Kidney (tissue), 13 donors: ENCODE measurements at regions not wholly inside any gene's neighbourhood (a gene's known extent, or its start where the extent isn't known, plus 50 kb on each side); places are given as distances from the start of the nearest gene placed in this dataset.

Experiments
- DNase-seq, 5 donors: peaks; one replicate each; pipeline ENCODE4 v3.0.0-alpha.2; 2013 to 2020
- FAIRE-seq: peaks from 2 replicates; lab custom pipeline; 2012; peaks lifted over from hg19 to GRCh38; lab: Jason Lieb, UNC
- H3K27ac ChIP-seq, 2 donors: one replicate each; pipeline ENCODE4 v1.7.0; 2013; ENCODE audit warnings: low read depth in 2 of 2, low read length in 2 of 2, inconsistent platforms in 1 of 2
- H3K27me3 ChIP-seq: one replicate; pipeline ENCODE4 v1.7.1; 2013; ENCODE audit warnings: low read length, inconsistent platforms; ENCODE audit not compliant: control insufficient read depth, insufficient read depth
- H3K36me3 ChIP-seq, 3 donors: one replicate each; pipeline versions ENCODE4 v1.7.0 to v1.7.1; 2013; ENCODE audit warnings: low read length in 3 of 3, control low read depth in 1 of 3, inconsistent platforms in 1 of 3; ENCODE audit not compliant: insufficient read depth in 3 of 3, control insufficient read depth in 2 of 3
- H3K4me1 ChIP-seq, 3 donors: one replicate each; pipeline versions ENCODE4 v1.7.0 to v1.7.1; 2013; ENCODE audit warnings: low read length in 3 of 3, inconsistent platforms in 1 of 3, low read depth in 1 of 3; ENCODE audit not compliant: control insufficient read depth in 2 of 3, insufficient read depth in 2 of 3
- H3K4me3 ChIP-seq, 3 donors: one replicate each; pipeline versions ENCODE4 v1.7.0 to v1.8.1; 2013; ENCODE audit warnings: low read length in 3 of 3, control low read depth in 1 of 3, inconsistent platforms in 1 of 3
- H3K9ac ChIP-seq, 3 donors: one replicate each; pipeline versions ENCODE4 v1.7.0 to v1.7.1; 2013; ENCODE audit warnings: low read length in 3 of 3, control low read depth in 1 of 3, inconsistent platforms in 1 of 3
- H3K9me3 ChIP-seq, 3 donors: one replicate each; pipeline versions ENCODE4 v1.7.0 to v1.7.1; 2013; ENCODE audit warnings: low read length in 3 of 3, control low read depth in 1 of 3, inconsistent platforms in 1 of 3; ENCODE audit not compliant: control insufficient read depth in 2 of 3, insufficient read depth in 1 of 3
- CTCF ChIP-seq: IDR thresholded peaks from 3 replicates; pipeline ENCODE4 v1.5.1; 2012; ENCODE audit warnings: mild to moderate bottlenecking, moderate library complexity, borderline replicate concordance; ENCODE audit not compliant: insufficient read depth; ENCODE audit errors: extremely low read depth
- intact Hi-C: fragments of 100-400 bp; cut with DNase I; formaldehyde crosslinking; loops from one replicate; pipeline ENCODE4 v1.11.1; 2022
- donor health status: control.
- donor health status: control.
- donor health status: control.
- donor health status: control.
- donor health status: control.
- donor health status: DM: yes; HTN: yes; CAD: no.
- donor health status: Normal renal cell carcinoma (clear cell type).

GRCh38 chr16:72657791-72658190 is 390.1 kb downstream of the ZFHX3 start:
- no peak for FAIRE-seq
- intact Hi-C loops: no loop called here

GRCh38 chr16:72657164-72657563 is 390.8 kb downstream of the ZFHX3 start:
- Histone ChIP-seq H3K27ac (no peak overlapping the region), H3K4me3 (no peak overlapping the region), H3K27me3 (no peaks in the 10 kb centered on the region), H3K4me1 (no peaks in the 10 kb centered on the region), H3K36me3 (no peaks in the 10 kb centered on the region), H3K9ac (no peak overlapping the region), H3K9me3 (no peaks in the 10 kb centered on the region)
- intact Hi-C loops: no loop called here
- DNase-seq (no peak), FAIRE-seq (no peak)
- TF ChIP-seq CTCF: no peak

More at GRCh38 chr16:72657791-72658190, 390.1 kb downstream of the ZFHX3 start:
- Histone ChIP-seq H3K27me3 (no peaks in the 10 kb centered on the region), H3K27ac (no peak overlapping the region), H3K36me3 (no peaks in the 10 kb centered on the region), H3K9me3 (no peaks in the 10 kb centered on the region), H3K4me3 (no peak overlapping the region), H3K4me1 (no peaks in the 10 kb centered on the region), H3K9ac (no peak overlapping the region)
- TF ChIP-seq CTCF: no peak
- no peak for DNase-seq

DNA sequence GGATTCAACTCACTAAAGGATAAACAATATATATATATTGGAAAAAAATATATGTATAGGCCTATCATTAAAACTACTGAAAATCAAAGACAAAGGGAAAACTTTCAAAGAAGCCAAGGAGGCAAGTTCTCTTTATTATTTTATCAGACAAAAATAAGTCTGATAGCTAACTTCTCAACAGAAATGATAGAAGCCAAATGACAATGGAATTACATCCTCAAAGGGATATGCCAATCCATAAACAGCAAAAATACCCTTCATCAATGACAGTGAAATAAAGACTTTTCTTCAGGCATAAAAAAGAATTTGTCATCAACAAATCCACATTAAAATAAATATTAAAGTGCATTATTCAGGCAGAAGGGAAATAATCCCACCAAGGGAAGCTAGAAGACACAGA is 393.4 kb downstream of the ZFHX3 start:
- H3K4me3 ChIP-seq: no peak overlapping the region
- no peak overlapping the region for H3K9ac ChIP-seq
- no peak for TF ChIP-seq CTCF
- DNase-seq: no peak
- no peaks in the 10 kb centered on the region for H3K9me3 ChIP-seq
- no peak overlapping the region for H3K27ac ChIP-seq
- no peaks in the 10 kb centered on the region for H3K4me1 ChIP-seq
- intact Hi-C loops: no loop called here
- no peaks in the 10 kb centered on the region for H3K36me3 ChIP-seq
- no peaks in the 10 kb centered on the region for H3K27me3 ChIP-seq
- FAIRE-seq: no peak

GRCh38 chr16:72649254-72649944 is 398.5 kb downstream of the ZFHX3 start:
- Histone ChIP-seq H3K4me3 (no peak overlapping the region), H3K4me1 (no peaks in the 10 kb centered on the region), H3K9me3 (no peaks in the 10 kb centered on the region), H3K27me3 (no peaks in the 10 kb centered on the region), H3K9ac (no peak overlapping the region), H3K36me3 (no peaks in the 10 kb centered on the region), H3K27ac (no peak overlapping the region)
- intact Hi-C loops: no loop called here
- no peak for DNase-seq
- no peak for TF ChIP-seq CTCF
- FAIRE-seq: no peak
